Uterus (tissue), 2 donors: ENCODE measurements at regions not wholly inside any gene's neighbourhood (a gene's known extent, or its start where the extent isn't known, plus 50 kb on each side); places are given as distances from the start of the nearest gene placed in this dataset.

Source experiments
- POLR2A ChIP-seq, 2 donors: fragments of 450-650 bp; IDR thresholded peaks; one replicate each; pipeline ENCODE4 v1.6.1; 2016; ENCODE audit warnings: antibody characterized with exemption in 2 of 2, mild to moderate bottlenecking in 1 of 2, moderate library complexity in 1 of 2
- TF ChIP-seq, protein P1 (sequence below), 4 experiments: fragments of 200-600 bp in 2 of 4; fragments of 450-650 bp in 2 of 4; sonication (generic) in 2 of 4; IDR thresholded peaks; one replicate each; pipeline ENCODE4 v1.5.1; 2016 to 2019; ENCODE audit warnings: antibody characterized with exemption in 4 of 4, mild to moderate bottlenecking in 2 of 4, moderate library complexity in 1 of 4

DNA sequence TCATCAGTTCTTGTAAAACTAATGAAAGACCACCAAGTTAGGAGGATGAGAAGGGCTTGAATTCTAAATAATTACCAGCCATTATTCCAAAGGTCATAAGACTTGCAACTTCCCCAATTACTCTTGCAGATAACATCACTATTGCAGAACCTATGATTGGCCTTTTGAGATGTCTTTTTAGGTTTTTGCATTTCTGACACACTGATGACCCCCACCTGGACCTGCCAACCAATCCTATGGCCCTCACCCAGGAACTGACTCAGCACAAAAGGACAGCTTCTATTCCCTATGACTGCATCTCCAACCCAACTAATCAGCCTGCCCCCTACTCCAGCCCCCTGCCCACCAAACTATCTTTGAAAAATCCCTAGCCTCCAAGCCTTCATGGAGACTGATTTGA lies 111.5 kb upstream of the COPS8 start:
- TF ChIP-seq, protein P1, sequence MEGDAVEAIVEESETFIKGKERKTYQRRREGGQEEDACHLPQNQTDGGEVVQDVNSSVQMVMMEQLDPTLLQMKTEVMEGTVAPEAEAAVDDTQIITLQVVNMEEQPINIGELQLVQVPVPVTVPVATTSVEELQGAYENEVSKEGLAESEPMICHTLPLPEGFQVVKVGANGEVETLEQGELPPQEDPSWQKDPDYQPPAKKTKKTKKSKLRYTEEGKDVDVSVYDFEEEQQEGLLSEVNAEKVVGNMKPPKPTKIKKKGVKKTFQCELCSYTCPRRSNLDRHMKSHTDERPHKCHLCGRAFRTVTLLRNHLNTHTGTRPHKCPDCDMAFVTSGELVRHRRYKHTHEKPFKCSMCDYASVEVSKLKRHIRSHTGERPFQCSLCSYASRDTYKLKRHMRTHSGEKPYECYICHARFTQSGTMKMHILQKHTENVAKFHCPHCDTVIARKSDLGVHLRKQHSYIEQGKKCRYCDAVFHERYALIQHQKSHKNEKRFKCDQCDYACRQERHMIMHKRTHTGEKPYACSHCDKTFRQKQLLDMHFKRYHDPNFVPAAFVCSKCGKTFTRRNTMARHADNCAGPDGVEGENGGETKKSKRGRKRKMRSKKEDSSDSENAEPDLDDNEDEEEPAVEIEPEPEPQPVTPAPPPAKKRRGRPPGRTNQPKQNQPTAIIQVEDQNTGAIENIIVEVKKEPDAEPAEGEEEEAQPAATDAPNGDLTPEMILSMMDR (IDR thresholded peaks at IDR 0.05): no peak
- no peak for TF ChIP-seq POLR2A (IDR thresholded peaks at IDR 0.05)
